Dedifferentiated amniotic fluid mesenchymal stem cell (primary cell): ENCODE measurements at regions not wholly inside any gene's neighbourhood (a gene's known extent, or its start where the extent isn't known, plus 50 kb on each side); places are given as distances from the start of the nearest gene placed in this dataset.
"Not testable (repeated sequence)": the region's sequence is repeated elsewhere in the genome, so short reads cannot be mapped to it uniquely, and the experiment has no call there.

Experiments used
- DNase-seq: peaks from one replicate; pipeline ENCODE4 v3.0.0-alpha.2; 2016; ENCODE audit errors: extremely low spot score

DNA sequence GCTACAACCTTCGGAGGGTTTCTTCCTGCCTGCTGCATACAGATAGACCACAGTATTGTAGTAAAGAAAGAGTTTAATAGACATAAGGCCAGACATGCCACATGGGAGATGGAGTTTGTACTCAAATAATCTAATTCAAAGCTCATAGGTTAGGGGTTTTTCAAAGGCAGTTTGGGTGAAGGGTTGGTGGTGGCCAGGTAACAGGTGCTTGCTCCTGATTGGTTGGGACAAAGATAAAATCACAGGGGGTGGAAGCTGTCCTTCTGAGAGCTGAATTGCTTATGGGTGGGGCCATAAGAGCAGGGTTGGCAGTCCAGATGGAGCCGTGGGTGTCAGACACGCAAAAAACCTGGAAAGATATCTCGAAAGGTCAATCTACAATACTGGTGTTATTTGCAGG lies 92.3 kb upstream of the ETV3 start:
- DNase-seq: no peak

DNA sequence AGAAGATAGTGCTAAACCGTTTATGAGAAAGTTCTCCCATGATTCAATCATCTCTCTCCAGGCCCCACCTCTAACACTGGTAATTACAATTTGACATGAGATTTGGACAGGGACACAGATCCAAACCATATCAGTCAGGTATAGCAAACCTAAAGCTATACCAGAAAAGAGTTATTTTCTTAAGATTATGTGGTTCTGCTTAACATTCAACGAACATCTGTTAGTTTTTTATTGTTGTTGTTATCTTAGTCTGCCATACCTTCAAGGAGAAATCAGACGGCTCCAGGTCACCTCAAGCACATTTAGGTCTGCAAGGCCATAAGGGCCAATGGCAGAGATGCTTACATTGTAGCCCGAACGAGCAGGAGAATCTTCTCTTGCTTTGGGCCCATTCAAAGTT lies 89.5 kb upstream of the ETV3 start:
- no peak for DNase-seq

DNA sequence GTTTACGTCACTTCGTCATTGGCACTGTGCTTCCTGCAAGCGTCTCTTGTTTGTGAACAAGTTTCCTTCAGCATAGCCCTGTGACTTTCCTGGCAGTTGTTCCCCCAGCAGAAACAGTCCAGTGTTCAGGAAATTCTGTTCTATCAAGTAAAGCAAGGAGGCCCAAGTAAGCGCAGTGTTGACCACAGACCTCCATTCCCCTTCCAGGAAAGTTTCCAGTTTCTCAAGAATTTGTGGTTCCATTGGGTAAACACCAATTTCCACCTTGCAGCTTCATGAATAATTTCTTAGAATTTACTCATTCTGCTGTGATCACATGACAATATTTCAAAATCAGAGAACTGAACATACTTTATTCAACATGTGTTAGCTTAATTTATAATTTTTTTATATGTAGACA lies 88.5 kb upstream of the ETV3 start:
- no peak for DNase-seq

DNA sequence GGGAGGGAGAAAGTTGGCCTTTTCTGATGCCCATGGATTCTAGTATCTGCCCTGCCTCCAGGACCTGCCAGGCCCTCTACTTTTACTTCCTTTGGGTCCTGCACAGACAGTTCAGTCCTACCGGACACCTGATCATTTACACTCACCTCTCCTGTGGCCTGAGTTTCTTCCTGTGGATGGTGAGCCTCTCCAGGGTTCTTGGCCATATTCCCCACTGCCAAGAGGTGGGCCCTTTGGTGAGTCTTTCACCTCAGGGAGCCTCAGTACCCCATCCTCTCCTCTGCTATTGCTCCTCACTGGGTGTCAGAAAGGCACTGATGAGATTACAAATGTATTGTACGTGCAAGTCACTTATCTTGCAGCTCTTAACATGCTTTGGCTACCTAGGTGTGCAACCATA lies 81.4 kb upstream of the ETV3 start:
- DNase-seq: no peak

DNA sequence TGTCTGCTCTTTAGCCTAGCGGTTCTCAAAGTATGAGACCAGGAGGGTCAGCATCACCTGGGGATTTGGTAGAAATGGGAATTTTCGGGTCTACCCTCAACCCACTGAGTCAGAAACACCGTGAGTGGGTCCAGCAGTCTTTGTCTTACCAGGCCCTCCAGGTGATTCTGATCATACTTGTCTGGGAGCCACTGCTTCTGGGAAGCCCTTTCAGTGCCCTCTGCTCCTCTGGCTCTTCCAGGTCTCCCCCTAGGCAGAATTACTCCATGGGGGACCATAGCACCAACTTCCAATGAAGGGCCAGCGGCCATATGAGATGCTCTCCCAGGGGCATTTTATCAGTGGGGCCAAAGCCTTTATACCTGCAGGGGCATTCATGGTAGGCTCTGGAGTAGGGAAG lies 81.0 kb upstream of the ETV3 start:
- DNase-seq: no peak

DNA sequence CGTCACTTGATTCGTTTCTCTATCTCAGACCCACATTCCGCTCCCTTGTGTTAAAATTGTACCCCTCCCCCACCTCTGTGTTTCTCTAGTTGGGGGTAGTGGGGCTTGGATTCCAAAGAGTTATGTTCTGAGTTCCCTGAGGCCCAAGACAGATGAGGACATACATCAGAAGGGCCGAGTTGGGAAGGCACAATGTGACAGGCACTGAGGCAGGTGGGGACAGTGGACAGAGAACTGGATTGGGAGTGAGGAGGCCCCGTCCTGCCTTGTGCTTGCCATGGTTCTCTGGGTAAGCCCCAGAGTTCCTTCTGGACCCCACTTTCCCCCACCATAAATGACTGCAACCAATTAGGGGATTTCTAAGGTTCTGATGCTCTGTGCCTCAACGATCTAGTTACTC lies 80.5 kb upstream of the ETV3 start:
- no peak for DNase-seq

DNA sequence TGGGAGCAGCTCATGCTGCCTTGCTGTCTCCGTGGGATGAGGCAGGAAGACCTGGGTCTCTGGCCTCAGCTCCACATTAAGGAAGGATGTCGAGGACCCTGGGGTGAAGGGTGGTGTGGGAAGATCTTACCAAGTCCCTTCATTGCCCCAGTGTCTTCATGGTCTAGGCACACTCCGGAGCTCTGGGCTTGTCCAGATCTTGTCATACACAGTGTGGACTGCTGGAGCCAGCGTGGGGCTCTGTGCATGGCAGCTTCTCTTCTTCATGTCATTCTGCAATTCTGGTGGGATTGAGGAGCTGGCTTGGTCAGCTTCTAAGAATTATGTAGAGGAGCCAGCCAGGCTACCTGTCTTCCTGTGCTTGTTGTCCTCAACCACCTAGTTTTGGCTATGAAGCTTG lies 79.3 kb upstream of the ETV3 start:
- no peak for DNase-seq

DNA sequence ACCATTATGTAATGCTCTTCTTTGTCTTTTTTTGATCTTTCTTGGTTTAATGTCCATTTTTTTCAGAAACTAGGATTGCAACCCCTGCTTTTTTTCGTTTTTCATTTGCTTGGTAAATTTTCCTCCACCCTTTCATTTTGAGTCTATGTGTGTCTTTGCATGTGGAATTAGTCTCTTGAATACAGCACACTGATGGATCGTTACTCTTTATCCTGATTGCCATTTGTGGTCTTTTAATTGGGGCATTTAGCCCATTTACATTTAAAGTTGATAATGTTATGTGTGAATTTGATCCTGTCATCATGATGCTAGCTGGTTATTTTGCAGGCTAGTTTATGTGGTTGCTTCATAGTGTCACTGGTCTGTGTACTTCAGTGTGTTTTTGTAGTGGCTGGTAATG lies 75.6 kb upstream of the ETV3 start:
- DNase-seq: no peak

DNA sequence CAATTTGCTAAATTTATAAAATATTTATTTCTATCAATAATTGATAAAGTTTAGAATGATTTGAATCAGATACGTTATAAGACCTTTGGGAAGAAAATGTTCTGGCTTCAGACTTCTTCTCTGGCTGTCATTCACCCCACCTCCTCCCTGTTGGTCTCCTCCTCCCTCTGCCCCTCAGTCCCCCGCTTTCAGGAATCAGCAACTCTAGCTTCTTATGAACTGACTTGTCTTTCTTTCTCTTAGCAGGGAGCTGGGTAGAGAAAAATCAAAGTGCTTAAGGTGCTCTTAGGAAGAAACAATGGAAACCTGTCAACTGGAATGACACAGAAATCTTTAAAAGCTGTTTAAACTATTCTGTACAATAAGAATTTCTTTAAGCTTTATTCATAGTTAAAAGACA lies 71.3 kb upstream of the ETV3 start:
- DNase-seq: no peak

DNA sequence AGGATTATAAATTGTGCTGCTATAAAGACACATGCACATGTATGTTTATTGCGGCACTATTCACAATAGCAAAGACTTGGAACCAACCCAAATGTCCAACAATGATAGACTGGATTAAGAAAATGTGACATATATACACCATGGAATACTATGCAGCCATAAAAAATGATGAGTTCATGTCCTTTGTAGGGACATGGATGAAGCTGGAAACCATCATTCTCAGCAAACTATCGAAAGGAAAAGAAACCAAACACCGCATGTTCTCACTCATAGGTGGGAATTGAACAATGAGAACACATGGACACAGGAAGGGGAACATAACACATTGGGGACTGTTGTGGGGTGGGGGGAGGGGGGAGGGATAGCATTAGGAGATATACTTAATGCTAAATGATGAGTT lies 67.8 kb upstream of the ETV3 start:
- DNase-seq: not testable (repeated sequence)

DNA sequence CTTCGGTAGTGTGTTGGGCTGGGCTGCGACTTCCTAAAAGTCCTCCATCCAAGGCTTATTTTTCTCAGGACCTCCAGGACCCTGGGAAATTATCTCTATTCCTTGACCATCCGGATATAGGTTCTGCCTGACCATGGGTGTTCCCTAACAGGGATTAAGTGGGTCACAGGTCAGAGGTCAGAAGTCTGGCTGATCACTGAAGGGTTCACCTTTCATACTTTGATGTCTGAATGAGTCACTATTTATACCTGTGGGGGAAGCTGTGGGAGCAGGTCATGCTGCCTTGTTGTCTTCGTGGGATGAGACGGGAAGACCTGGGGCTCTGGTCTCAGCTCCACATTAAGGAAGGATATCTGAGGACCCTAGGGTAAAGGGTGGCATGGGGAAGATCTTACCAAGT lies 65.0 kb upstream of the ETV3 start:
- no peak for DNase-seq

DNA sequence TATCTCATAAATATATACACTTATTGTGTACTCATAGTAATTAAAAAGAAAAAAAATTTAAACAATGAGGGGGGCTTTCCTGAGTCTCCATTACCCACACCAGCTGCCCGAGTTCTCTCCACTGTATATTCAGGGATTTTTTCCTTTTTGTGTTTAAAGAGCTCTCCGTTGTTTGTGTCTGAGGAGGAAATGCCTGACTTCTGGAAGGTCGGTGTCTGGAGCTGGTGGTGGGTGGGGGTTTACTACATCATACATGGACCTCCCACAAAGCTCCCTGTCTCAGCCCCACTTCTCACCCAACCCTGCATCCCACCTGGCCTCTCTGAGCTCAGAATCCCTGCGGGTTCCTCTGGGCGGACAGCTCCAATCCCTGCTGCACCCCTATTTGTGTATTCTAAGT lies 64.1 kb upstream of the ETV3 start:
- DNase-seq: no peak

DNA sequence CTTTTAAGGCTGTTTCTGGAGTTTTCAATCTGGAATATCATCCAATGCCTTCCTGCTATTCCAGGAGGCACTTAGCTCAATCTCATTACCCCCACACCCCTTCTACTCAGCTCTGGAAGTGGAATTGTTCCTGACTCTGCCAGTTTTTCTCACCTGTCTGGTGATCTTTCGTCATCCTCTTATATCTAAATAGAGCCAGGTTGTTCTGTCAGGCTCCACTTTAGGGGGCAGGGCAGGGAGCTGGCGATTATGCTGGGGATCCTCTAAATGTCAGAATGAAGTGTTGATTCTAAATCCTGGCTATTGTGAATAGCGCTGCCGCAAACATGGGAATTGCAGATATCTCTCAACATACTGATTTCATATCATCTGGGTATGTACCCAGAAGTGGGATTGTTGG lies 63.6 kb upstream of the ETV3 start:
- no peak for DNase-seq

DNA sequence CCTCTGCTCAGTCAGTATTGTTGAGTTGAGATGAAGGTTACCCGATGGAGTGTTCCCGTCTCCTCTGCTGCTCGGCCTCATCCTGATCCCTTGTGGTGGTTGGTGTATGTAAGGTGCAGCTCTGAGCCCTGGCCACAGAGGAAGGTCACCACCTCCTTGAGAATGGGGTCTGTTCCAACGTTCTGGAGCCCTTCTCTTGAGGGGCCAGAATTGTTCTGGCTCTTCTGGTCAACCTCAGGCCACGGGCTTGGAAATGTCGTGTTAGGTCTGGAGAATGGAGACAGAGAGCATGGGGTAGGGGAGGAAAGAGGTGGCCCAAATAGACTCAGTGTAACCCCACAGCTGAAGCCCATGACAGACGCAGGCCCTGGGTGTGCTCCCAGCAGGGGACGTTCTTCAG lies 62.3 kb upstream of the ETV3 start:
- DNase-seq: no peak

DNA sequence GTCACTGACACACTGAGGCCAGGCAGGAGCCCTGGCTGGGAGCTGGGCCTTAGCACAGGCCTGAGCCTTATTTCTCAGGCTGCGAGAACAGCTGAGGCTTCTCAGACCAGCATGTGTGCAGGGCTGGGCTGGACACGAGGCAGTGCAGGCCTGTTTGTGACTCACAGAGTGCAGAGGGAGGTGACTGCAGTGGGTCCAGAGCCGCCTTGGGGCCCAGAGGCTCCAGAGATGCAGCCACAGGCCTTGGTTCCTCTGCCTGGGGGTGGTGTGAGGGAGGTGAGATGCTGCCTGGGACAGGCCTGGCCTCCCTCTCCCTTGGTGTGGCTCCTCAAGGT lies 61.2 kb upstream of the ETV3 start:
- no peak for DNase-seq

DNA sequence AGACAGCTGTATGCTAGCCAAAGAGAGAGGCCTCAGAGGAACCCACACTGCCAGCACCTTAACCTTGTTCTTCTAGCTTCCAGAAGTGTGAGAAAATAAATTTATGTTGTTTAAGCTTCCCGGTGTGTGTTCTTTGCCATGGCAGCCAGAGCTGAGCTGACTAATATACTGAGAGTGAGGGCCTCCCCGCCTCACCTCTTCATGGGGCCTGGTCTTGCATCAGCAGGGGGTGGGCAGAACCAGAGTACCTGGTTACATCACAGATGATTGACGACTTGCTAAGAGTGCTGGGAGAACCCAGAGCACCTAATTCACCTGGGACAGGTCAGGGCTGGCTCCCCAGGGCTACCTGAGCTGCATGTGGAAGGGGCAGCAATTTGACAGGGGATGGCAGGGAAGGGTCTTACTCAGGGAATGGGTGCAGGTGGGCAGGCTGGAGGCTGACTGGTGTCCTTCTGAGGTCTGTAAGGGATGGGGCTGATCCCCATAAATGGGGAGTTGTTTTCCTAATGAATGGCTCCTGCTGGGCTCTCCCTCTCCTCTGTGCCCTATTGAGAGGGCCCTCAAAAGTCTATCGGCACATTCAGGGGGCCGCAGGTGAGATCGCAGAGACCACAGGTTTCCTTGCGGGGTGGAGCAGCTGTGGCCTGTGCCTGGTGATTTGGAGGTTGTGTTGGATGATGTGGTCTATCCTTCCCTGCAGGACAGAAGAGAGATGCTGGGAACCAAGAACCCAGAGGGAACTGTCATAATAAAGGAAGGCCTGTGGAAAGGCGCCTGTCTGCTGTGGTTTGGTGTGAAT lies 60.6 kb upstream of the ETV3 start:
- DNase-seq: no peak

DNA sequence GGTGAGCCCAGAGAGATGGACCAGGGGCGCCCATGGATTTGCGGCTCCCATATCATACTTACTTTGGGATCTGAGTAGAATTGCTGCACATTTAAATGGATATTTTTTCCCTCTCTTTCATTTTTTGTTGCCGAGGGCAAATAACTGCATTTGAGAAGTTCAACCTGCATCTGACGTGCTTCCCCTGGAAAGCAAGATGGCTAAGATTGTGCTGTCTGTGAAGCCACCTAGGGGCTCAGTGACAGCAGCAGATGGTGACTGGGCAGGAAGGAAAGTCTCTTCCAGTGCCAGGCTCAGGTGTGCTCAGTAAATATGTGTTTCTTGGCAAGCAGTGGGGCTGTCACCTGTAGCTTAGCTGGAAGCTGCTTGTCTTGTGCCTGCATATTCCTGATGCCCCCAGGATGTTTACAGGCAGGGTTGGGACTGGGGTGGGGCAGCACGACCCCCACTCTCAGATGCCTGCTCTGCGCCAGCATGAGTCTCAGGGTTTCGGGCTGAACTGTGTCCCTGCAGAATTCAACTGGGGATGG lies 59.8 kb upstream of the ETV3 start:
- DNase-seq: no peak

DNA sequence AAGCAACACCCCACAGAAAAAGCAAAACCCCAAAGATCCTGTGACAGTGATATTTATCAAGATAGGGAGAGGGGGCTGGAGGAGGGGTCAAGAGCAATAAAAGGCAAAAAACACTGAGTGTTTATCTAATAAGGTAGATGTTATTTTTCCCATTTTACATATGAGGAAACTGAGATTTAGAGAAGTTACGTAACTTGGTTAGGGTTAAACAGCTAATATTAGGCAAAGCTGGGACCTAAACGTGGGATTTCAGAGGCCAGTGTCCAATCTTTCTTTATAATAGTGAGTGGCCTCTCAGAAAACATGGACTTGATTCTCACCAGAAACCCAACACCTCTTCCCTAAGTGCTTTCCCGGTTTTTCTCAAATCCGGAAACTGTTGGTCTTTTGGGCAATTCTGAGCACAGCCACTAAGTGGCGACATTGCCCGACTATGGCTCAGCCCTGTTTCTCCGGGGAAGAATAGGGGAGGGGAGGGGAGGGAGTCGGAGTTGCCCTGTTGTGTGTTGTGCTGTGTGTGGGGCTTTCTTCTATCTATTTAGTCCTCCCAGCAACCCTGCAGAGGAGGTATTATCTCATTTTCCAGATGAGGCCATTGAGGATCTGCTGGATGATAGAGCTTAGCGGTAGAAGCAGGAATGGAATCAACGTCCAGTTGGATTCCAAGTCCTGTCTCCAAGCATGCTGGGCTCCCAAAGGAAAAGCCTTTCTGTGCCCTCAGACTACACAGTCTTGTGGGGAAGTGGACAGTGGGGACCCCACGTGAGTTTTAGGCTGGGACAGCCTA lies 58.7 kb upstream of the ETV3 start:
- DNase-seq: not testable (repeated sequence)

DNA sequence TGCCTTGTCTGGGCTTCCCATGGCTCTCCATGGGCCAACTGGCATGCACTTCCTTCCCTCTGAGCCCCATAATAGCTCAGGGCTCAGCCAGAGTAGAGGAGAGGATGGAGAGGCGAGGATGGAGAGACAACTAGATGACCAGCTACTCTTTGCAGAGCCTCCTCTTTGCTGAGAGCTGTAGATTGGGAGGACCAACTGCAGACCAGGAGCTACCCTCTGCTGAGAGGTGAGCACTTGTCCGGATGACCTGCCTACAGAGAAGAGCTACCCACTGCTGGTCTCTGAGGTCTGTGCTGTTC lies 58.0 kb upstream of the ETV3 start:
- no peak for DNase-seq

DNA sequence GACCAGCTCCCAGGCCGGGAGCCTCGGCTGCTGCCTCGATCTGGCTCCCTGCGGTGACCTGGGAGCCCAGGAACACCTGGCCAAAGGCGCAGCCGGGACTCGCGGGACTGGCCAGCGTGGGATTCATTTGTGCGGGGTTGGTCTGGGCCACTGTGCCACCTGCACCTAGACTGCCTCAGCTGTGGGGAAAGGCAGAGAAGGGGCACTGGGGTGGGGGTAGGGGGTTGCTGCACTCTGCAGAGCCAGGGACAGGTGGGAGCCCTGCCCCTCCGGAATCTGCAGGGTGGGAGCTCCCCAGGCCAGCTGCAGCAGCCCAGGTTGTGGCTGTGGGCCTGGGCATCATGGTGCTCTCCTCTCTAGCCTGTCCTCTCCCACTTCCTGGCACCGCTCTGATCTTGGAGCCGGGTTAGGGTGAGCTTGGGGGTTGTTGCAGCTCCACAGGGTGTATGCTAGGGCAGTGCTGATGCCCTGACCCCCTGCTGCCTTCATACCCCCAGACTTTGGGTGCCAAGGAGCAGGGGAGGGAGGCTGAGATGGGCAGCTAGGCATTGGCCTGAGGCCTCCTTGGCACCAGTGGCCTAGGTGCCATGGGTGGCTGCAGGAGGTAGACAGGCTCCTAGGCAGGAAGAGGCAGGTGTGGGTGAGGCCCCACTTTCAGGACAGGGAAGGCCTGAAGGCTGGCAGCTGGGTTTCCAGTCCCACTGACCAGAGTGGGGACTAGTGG lies 57.5 kb upstream of the ETV3 start:
- DNase-seq: no peak

DNA sequence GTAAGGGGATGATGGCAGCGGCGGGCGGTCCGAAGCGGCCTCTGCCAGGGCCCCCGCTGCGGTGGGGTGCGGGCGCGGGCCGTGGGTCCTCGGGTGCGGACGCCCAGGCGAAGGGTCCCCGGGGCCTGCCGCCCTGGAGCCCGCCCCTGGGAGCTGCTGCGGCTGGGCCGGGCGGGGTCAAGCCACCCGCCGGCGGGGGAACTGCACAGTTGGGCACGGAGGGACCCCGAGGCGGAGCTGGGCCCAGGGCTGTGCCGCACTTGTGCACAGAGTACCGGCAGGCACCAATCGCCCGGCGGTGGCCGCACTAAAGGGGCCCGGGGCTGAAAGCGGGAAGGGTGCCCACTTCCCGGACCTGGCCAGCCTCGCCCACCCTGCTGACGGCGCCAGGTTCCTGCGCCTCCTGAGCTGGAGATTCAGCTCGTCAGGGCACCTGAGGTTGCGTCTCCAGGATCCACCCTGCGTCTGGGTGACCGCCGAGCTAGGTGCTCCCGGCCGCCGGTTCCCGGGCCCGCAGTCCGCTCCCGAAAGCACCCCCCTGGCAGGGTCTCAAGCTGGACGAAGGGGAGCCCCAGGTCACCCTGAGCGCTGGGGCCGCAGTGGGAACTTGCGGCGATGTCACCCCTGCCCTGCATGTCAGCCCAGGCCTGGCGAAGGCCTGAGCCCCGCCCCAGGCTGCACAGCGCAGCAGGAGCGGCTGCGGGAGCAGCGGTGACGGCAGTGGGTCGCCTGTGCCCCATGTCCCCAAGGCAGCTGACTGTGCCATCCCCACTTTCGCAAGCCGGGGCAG lies 56.7 kb upstream of the ETV3 start:
- DNase-seq: no peak
